PC-9 (cell line): ENCODE measurements at regions not wholly inside any gene's neighbourhood (a gene's known extent, or its start where the extent isn't known, plus 50 kb on each side); places are given as distances from the start of the nearest gene placed in this dataset.

Experiments
- BruUV-seq: library from RNA; stranded (reverse); fragments of 400-500 nt; replicated peaks from 2 replicates; lab custom pipeline; 2021; lab: Mats Ljungman, UMichigan
- CTCF ChIA-PET: fragments of 300-600 bp; sonication (Branson Sonifier 250); formaldehyde crosslinking; loops from one replicate; lab custom pipeline; 2022; ENCODE audit warnings: antibody characterized with exemption; lab: Charles Lee
- POLR2A ChIA-PET: fragments of 300-600 bp; sonication (Branson Sonifier 250); formaldehyde crosslinking; loops from one replicate; lab custom pipeline; 2022; ENCODE audit warnings: antibody characterized with exemption; ENCODE audit not compliant: unreplicated experiment; lab: Charles Lee
- DNase-seq, 2 experiments: peaks; one replicate each; pipeline versions ENCODE4 v3.0.0 to v3.0.0-alpha.2; 2015 to 2022; ENCODE audit warnings: mixed read lengths in 1 of 2
- H2AFZ ChIP-seq: fragments of 200-600 bp; sonication (generic); 2 replicates; pipeline ENCODE4 v1.8.1; 2017; ENCODE audit warnings: antibody characterized with exemption
- H3F3A ChIP-seq: fragments of 200-600 bp; sonication (generic); 2 replicates; pipeline ENCODE4 v1.8.1; 2017; ENCODE audit warnings: antibody characterized with exemption, mild to moderate bottlenecking, low read depth; ENCODE audit not compliant: insufficient read depth
- H3K27ac ChIP-seq: fragments of 200-600 bp; sonication (generic); 2 replicates; pipeline ENCODE4 v1.6.1; 2016; ENCODE audit warnings: mixed run types
- H3K27me3 ChIP-seq: fragments of 200-600 bp; sonication (generic); 2 replicates; pipeline ENCODE4 v1.6.1; 2016; ENCODE audit warnings: low read depth, mixed run types; ENCODE audit not compliant: insufficient read depth
- H3K36me3 ChIP-seq: fragments of 200-600 bp; sonication (generic); 2 replicates; pipeline ENCODE4 v1.6.1; 2016; ENCODE audit warnings: low read depth, mixed run types
- H3K4me1 ChIP-seq: fragments of 200-600 bp; sonication (generic); replicated peaks from 2 replicates; pipeline ENCODE4 v1.6.1; 2016; ENCODE audit warnings: mixed run types; ENCODE audit not compliant: insufficient read depth
- H3K4me2 ChIP-seq: fragments of 200-600 bp; sonication (generic); 2 replicates; pipeline ENCODE4 v1.6.1; 2017; ENCODE audit warnings: mixed run types
- H3K4me3 ChIP-seq: fragments of 200-600 bp; sonication (generic); 2 replicates; pipeline ENCODE4 v1.6.1; 2016; ENCODE audit warnings: mixed run types
- H3K79me2 ChIP-seq: fragments of 200-600 bp; sonication (generic); 2 replicates; pipeline ENCODE4 v1.6.1; 2017; ENCODE audit warnings: low read depth, mixed run types
- H3K9me2 ChIP-seq: fragments of 200-600 bp; sonication (generic); 2 replicates; pipeline ENCODE4 v1.8.1; 2017; ENCODE audit warnings: mild to moderate bottlenecking; ENCODE audit not compliant: insufficient read depth
- H3K9me3 ChIP-seq: fragments of 200-600 bp; sonication (generic); 2 replicates; pipeline ENCODE4 v1.8.1; 2016; ENCODE audit warnings: low read depth; ENCODE audit not compliant: insufficient read depth
- H4K20me1 ChIP-seq: fragments of 200-600 bp; sonication (generic); 2 replicates; pipeline ENCODE4 v1.8.1; 2017; ENCODE audit not compliant: insufficient read depth
- CTCF ChIP-seq: fragments of 200-600 bp; sonication (generic); conservative IDR thresholded peaks from 2 replicates; pipeline ENCODE4 v1.6.1; 2017; ENCODE audit warnings: mixed run types, antibody characterized with exemption, mild to moderate bottlenecking, moderate library complexity
- EZH2 ChIP-seq: fragments of 200-600 bp; sonication (generic); IDR thresholded peaks from 2 replicates; pipeline ENCODE4 v1.8.0; 2017; ENCODE audit warnings: antibody characterized with exemption, low read depth
- intact Hi-C: fragments of 100-400 bp; cut with micrococcal nuclease; formaldehyde crosslinking; loops from one replicate; pipeline ENCODE4 v1.10.0; 2022; ENCODE audit not compliant: unreplicated experiment

GRCh38 chr15:66985653-66986052, 79.7 kb upstream of the SMAD3 start:
- ChIA-PET POLR2A (no interaction called here), CTCF (no interaction called here)
- Histone ChIP-seq H3K4me2 (no peak overlapping the region), H3K79me2 (no peaks in the 10 kb centered on the region), H2AFZ (no peak overlapping the region), H3K9me3 (no peaks in the 10 kb centered on the region), H4K20me1 (no peaks in the 10 kb centered on the region), H3K4me1 (no peaks in the 10 kb centered on the region), H3F3A (no peaks in the 10 kb centered on the region), H3K27me3 (no peaks in the 10 kb centered on the region), H3K4me3 (no peak overlapping the region), H3K9me2 (no peaks in the 10 kb centered on the region), H3K36me3 (no peaks in the 10 kb centered on the region), H3K27ac (no peak overlapping the region)
- intact Hi-C loops = no loop called here
- BruUV-seq = no TSS peak
- TF ChIP-seq EZH2 = no peak
- no peak for TF ChIP-seq CTCF
- no peak for DNase-seq

GRCh38 chr15:66986951-66987350, 78.5 kb upstream of the SMAD3 start:
- no peak overlapping the region for H2AFZ ChIP-seq
- intact Hi-C loops = no loop called here
- H3K79me2 ChIP-seq = no peaks in the 10 kb centered on the region
- H3K27me3 ChIP-seq = no peaks in the 10 kb centered on the region
- H4K20me1 ChIP-seq = no peaks in the 10 kb centered on the region
- no peak overlapping the region for H3K4me3 ChIP-seq
- no peak overlapping the region for H3K27ac ChIP-seq
- H3K4me2 ChIP-seq = no peak overlapping the region
- no peaks in the 10 kb centered on the region for H3K9me2 ChIP-seq
- no peaks in the 10 kb centered on the region for H3K9me3 ChIP-seq
- DNase-seq = no peak
- TF ChIP-seq EZH2 = no peak
- no peak for TF ChIP-seq CTCF
- ChIA-PET CTCF (no interaction called here), POLR2A (interaction anchor here (0.5 to 0.6 kb wide), 2 partner anchors 32 to 280 kb away, joined by 3 to 5 read pairs; no protein-coding TSS in a partner anchor)
- no peaks in the 10 kb centered on the region for H3F3A ChIP-seq
- H3K4me1 ChIP-seq = no peaks in the 10 kb centered on the region
- no TSS peak for BruUV-seq
- H3K36me3 ChIP-seq = no peaks in the 10 kb centered on the region

GRCh38 chr15:66993090-66993489, 72.3 kb upstream of the SMAD3 start:
- H3K4me3 ChIP-seq = no peak overlapping the region
- H3K9me2 ChIP-seq = no peaks in the 10 kb centered on the region
- H3K79me2 ChIP-seq = no peaks in the 10 kb centered on the region
- no peaks in the 10 kb centered on the region; the same call in 1 of the 2 replicates for H3K9me3 ChIP-seq
- intact Hi-C loops = no loop called here
- CTCF ChIA-PET = no interaction called here
- H2AFZ ChIP-seq = no peak overlapping the region
- TF ChIP-seq EZH2 (no peak), CTCF (no peak)
- no peaks in the 10 kb centered on the region for H3K27me3 ChIP-seq
- H3K4me2 ChIP-seq = no peak overlapping the region
- H3K36me3 ChIP-seq = no peaks in the 10 kb centered on the region
- DNase-seq = no peak
- H4K20me1 ChIP-seq = no peaks in the 10 kb centered on the region
- POLR2A ChIA-PET = no interaction called here
- H3K4me1 ChIP-seq = peaks cover 21% of the 10 kb centered on the region
- BruUV-seq = no TSS peak
- no peak overlapping the region for H3K27ac ChIP-seq
- H3F3A ChIP-seq = no peaks in the 10 kb centered on the region
